Sciatic nerve (tissue), 2 donors: ENCODE measurements at regions not wholly inside any gene's neighbourhood (a gene's known extent, or its start where the extent isn't known, plus 50 kb on each side); places are given as distances from the start of the nearest gene placed in this dataset.

Source experiments
- ATAC-seq: fragments of 200-7000 bp; cut with Tn5 transposase; one replicate; pipeline ENCODE4 v1.9.1; 2020; ENCODE audit warnings: mild to moderate bottlenecking, moderate library complexity
- DNase-seq: peaks from one replicate; pipeline ENCODE4 v3.0.0-alpha.2; 2020; ENCODE audit warnings: low spot score
- intact Hi-C: fragments of 100-400 bp; cut with DNase I; formaldehyde crosslinking; loops from one replicate; pipeline ENCODE4 v1.14.2; 2022
- donor health status: DM: no; HTN: no; CAD: no.
- donor health status: DM: no; HTN: no; CAD: no.

DNA sequence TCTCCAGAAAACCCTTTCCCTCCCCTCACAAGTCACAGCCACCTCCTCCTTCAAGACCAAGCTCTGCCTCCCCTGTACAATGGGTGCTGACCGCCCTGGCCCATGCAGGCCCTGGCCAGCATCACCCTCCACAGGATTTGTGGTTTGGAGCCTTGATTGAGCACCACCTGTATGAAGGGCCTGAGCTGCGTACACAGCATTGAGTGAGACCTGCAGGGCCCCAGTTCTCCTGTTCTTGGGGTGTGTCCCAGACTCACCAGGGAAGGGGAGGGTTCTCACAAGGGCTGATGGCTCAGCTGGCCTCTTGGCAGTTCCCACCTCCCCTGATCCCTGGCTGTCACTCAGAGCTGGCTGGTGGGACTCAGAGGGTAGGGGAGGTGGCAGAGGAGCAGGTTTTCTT lies 63.7 kb upstream of the IER5L start:
- ATAC-seq (no peak), DNase-seq (no peak)
- intact Hi-C loops: no loop called here

DNA sequence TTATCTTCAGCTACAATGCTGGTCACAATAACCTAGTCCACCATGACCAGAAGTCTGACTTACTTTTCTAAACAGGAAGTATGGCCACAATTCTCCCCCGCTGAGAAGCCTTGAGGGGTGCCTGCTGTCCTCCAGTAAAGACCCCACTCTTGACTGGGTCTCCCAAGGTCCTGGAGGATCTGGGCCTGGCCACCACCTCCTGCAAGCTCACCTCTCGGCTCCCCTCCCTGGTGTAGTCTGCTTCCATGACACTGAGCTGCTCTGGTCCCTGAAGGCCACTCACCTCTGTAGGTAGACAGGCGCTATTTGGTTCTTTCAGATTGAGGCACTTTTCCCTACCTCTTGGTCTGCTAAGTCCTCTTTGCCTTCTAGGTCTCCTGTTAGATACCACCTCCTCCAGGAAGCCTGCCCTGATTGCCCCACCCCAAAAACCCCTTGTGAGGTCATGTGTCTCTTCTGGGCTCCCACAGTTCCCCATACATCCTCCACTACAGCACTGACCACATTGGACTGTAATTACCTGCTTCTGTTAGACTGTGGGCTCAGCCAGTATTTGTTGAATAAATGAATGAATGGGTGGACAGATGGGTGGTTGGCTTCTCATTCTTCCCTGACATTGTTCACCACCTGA lies 62.6 kb upstream of the IER5L start:
- DNase-seq: no peak
- intact Hi-C loops: no loop called here
- ATAC-seq: no peak

DNA sequence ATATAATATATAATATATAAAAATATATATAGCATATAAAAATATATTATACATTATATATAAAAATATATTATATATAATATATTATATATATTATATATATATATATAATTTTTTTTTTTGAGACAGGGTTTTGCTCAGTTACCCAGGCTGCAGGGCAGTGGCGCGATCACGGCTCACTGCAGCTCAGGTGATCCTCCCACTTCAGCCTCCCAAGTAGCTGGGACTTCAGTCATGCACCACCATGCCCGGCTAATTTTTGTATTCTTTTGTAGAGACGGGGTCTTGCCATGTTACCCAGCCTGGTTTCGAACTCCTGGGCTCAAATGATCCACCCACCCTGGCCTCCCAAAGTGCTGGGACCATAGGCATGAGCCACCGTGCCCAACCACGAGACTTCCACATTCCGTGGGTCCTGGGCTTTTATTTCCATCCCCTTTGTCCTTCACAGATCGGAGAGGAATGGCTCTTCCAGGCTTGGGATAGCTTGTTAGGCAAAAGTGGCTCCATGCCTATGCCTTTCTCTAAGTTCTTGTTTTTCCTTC lies 62.0 kb upstream of the IER5L start:
- DNase-seq: no peak
- intact Hi-C loops: no loop called here

DNA sequence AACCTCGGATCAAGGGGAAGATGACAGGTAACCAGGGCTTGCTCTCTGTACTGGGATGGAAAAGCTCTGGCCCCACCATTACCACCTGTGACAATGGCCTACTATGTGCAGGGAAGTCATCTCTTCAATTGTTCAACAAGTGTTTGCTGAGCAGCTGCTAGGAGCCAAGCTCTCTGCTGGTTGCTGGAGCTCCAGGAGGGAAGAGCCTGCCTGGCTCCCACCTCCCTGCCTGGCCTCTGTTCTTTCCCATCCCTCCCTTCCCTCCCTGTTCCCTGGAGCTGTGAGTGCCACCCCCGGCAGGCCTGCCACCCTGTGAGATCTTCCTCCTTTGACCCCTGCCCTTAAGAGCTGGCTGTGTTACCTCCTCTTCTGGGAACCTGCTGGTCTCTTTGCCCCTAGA lies 59.7 kb upstream of the IER5L start:
- ATAC-seq: no peak
- intact Hi-C loops: no loop called here
- no peak for DNase-seq

More for the DNA sequence above, 62.0 kb upstream of the IER5L start:
- no peak for ATAC-seq

DNA sequence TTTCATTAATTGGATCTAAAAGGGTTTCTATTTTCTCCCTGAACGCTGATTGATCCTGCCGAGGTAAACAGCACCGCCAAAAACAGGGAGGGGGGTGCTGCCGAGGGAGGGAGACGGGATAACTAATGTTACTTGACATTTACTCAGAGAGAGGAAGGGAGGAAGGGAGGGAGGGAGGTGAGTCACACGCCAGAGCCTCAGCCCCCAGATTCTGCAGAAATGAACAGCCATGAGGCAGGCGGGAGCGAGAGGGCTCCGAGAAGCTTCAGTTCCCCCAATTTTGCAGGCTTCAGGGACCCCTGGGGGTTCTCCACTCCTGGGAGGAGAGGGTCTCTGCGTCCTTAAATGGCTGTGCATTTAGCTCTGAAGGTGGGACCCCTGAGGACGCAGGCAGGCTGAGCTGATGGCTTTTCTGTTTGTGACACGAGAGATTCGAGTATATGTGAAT lies 59.1 kb upstream of the IER5L start:
- ATAC-seq (no peak), DNase-seq (no peak)
- intact Hi-C loops: no loop called here

DNA sequence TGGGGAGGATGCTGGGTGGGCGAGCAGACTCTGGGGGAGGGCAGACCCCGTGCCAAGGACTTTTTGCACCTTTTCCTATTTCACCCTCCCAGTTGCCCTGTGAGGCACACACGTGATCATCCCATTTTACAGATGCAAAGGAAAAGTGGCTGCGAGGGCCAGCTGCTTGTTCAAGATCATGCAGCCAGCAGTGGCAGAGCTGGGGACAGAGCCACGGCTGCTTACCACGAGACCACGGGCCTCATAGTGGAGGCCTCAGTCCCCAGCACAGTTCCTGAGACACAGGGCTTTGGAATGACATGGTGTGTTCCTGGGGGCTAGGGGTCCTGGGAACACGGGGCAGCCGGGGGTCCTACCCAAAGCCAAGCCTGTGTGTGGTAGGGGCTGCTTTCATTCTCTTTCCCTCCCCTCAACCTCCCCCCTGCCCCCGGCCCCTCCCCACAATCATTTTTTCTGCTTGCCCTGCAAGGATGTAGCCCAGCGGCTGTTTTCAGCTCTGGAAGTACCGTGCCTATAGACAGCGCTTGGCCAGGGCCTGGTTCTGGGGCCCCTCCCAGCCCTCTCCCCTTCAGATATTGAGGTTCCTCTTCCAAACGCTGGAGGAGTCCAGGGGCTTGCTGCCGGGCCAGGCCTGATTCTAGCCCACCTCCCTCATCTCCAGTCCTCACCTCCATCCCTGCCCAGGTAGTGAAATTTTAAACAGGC lies 58.5 kb upstream of the IER5L start:
- intact Hi-C loops: no loop called here
- ATAC-seq (no peak), DNase-seq (no peak)

DNA sequence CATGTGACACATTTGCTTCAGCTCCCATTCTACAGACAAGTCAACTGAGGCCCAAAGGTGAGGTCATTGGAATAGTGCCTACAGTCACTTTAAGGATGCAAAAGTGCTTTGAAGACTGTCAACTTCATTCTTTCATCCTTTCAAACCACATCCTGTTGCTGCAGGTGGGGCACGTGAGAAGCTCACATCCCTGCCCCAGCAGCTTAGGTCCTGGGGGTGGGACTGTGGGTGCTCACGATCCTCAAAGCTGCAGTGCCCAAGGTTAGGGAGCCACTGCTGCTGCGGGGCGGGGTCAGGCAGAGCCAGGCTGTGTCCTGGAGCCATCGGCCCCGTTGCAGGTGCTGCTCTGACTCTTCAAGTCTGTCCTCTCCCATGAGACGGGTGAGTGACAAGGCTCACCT lies 57.9 kb upstream of the IER5L start:
- ATAC-seq (no peak), DNase-seq (no peak)
- intact Hi-C loops: no loop called here

DNA sequence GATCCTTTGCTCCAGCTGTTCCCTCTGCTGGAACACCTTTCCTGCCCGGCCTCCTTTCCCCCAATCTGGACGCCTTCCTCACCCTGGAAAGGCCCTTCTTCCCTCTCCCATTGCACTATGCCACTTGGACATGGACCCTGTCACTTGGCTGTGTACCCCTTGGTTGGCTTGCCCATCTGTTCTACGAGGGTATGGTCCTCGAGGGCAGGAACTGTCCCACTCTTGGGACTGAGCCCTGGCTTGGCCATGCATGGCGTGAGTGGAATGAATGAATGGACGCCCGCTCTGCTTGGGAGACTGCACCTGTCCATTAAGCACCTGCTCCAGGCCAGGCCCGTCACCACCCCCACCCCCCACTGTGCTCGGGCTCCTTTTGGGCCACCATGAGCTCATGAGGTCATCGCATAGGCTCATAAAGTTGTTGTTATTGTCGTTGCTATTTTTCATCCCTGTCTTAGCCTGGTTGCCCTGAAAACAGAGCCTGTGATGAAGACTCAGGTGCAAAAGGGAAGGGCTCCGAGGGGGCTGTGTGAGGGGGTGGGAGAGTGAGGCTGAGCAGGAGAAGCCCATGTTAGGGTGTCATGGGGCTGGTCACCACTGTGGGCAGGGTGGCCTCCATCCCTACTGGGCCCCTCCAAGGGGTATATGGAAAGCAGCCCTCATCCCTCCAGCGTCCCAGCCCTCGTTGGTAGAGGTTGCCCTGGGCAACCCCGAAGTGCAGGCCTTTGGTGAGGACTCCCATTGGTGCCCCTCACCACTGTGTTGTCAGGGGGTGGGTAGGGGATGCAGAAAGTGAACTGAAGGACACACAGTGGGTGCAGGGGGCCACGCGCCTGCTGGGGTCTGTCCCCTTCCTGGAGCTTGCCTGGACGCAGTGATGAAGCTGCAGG lies 57.2 kb upstream of the IER5L start:
- ATAC-seq (no peak), DNase-seq (no peak)
- intact Hi-C loops: no loop called here

DNA sequence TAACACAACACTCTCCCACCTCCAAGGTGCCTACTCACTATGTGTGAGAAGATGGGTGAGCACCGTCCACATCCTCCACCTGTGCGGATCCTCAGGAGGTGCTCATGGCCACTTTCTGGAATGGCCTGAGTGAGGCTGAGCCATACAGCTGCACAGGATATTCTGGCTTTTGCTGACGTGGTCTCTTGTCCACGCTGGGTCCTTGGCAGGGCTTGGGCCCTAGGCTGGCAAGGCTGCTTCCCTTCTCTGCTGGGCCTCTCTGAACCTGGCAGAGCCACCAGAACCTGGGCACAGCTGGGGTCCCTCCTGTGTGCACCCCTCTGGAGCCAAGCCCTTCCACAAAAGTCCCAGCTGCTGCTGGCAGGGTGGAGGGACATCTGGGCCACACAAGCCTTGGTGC lies 56.4 kb upstream of the IER5L start:
- ATAC-seq (no peak), DNase-seq (no peak)
- intact Hi-C loops: no loop called here

DNA sequence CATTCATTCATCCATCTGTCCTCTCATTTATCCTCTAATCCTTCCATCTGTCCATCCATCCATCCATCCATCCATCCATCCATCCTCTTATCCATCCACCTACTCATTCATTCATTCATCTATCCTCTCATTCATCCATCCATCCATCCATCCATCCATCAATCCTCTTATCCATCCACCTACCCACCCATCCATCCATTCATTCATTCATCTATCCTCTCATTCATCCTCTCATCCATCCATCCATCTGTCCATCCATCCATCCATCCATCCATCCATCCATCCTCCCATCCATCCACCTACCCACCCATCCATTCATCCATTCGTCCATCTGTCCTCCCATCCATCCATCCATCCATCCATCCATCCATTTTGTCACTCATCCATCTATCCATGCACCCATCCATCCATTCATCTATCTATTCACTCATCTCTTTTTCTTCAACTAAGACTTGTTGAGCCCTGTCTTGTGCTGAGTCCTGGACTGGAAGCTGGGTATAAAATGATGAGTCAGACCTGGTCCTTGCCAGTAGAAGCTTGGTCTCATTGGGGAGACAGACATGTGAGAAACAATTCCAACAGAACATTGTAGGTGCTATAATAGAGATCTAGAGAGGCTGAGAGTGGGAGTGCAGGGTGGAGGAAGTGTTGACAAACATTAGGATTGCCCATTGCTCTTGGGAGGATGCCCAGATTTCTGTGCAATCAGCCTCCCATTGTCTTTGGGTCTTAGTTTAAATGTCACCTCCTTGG lies 55.0 kb upstream of the IER5L start:
- DNase-seq (no peak), ATAC-seq (no peak)
- intact Hi-C loops: no loop called here

DNA sequence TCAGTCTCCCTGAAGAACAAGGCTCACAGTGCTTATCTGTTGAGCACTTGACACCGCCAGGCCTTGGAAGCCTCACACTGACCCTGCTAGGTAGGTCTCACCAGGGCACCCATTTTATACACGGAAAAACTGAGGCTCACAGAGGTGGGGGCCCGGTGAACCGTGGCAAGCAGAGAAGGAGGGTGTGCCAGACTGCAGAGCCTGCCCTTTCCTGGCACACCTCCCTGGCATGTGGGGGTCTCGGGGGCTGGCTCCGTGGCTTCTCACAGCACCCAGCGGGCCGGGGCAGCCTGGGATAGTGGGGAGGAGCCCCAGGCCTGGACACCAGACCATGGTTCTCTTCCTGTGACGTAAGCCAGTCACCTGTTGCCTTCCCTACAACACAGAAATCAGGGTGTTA lies 53.7 kb upstream of the IER5L start:
- ATAC-seq: no peak
- DNase-seq: no peak
- intact Hi-C loops: no loop called here

DNA sequence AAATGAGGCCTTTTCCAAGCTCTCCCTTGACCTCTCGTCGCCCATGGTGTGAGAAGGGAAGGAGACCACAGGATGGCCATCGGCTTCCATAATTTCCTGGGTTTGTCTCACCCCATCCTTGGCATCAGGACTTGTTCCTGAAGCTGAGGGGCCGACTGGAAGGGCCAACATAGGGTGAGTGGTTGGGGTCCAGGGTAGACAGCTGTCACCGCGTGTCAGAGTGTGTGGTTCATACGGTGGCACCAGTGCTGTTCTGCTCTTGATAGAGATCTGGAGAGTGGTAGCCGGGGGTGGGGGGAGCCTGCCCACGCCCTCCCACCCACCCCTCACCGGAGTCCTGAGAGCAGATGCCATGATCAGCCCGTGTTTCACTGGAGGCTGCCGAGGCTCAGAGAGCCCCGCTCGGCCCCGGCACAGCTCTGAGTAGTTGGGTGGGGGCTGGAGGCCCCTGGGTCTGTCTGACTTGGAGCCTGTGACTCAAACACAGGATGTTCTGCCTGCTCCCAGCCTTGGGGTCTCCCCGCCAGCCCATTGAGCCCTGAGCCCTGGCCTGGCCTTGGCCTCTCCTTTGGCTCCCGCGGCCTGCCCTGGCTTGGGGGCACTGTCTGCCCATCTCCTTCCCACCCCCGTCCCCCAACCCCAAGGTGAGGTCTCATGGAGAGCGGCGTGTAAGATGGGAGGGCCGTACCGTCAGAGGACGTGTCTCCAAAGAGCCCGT lies 53.1 kb upstream of the IER5L start:
- intact Hi-C loops: no loop called here
- DNase-seq (no peak), ATAC-seq (no peak)

DNA sequence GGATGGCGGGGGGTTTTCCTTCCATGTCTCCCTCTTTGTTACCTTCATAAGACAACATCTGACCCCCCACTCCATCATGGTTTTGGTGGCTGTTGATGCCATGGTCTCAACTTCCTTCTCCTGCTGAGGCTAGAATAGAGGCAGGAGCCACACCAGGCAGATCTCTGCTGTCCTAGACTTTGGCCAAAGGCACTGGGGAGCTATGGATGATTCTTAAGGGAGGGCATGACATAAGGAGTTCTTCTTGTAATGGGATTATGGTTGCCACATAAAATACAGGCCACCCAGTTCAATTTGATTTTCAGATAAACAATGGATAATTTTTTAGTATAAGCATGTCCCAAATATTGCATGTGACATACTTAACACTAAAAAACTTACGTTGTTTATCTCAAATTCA lies 52.2 kb upstream of the IER5L start:
- intact Hi-C loops: no loop called here
- ATAC-seq (no peak), DNase-seq (no peak)
